PFSK-1 (cell line): ENCODE measurements at regions not wholly inside any gene's neighbourhood (a gene's known extent, or its start where the extent isn't known, plus 50 kb on each side); places are given as distances from the start of the nearest gene placed in this dataset.

Experiments
- FOXP2 ChIP-seq: optimal IDR thresholded peaks from 2 replicates; pipeline ENCODE3; 2011; ENCODE audit warnings: borderline replicate concordance, control low read depth, inconsistent platforms; ENCODE audit not compliant: insufficient read depth; ENCODE audit errors: extremely low read length, extremely low read depth
- POLR2AphosphoS5 ChIP-seq: IDR thresholded peaks from 2 replicates; pipeline ENCODE4 v1.6.1; 2012; ENCODE audit warnings: low read depth, mild to moderate bottlenecking, control low read depth, low read length, moderate library complexity
- REST ChIP-seq, 2 experiments: IDR thresholded peaks; 2 replicates each; pipeline versions ENCODE4 v1.6.1 to v1.8.0; 2011 to 2012; ENCODE audit warnings: low read depth in 2 of 2, low read length in 2 of 2, control low read depth in 1 of 2, inconsistent platforms in 1 of 2, mild to moderate bottlenecking in 1 of 2, moderate library complexity in 1 of 2; ENCODE audit not compliant: insufficient read depth in 1 of 2
- SIN3A ChIP-seq: IDR thresholded peaks from 2 replicates; pipeline ENCODE4 v1.6.1; 2012; ENCODE audit warnings: mild to moderate bottlenecking, low read length, moderate library complexity, borderline replicate concordance; ENCODE audit not compliant: insufficient read depth
- TAF1 ChIP-seq: IDR thresholded peaks from 2 replicates; pipeline ENCODE4 v1.6.1; 2012; ENCODE audit warnings: low read length, control low read depth, borderline replicate concordance; ENCODE audit not compliant: insufficient read depth

DNA sequence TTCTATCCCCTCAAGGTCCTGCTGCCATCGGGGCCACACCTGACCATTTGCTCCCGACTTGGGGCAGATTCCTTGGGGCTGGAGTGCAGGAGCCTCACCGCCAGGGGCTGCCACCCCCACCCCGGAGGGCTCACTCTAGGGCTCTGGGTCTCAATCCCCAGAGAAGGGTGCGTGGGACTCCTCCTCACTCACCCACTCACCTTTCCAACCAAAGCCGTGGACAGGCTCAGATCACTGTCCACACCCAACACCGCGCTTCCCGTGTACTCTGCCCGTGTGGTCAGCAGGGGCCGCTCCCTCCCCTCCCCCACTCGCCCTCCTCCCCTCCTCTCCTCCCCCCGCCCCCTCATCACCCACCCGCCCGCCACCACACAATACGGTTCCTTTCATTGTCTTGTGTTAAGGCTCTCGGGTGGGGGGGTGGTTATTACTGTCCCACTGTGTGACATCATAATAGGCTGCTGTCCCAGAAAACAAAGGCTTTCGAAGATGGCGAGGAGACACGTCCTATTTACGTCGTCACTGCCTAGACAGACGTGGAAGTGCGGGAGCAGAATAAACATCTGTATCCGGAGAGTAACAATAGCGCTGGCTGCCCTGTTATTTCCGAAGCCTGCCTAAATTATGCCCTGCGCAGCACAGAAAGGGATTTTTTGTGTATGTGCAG lies 85.8 kb downstream of the YTHDF1 start:
- TF ChIP-seq POLR2AphosphoS5: no peak
- TF ChIP-seq TAF1: no peak
- no peak for TF ChIP-seq REST (IDR thresholded peaks at IDR 0.05; ENCODE audit: insufficient read depth in 1 of 2, low read depth in 2 of 2, low read length in 2 of 2)
- TF ChIP-seq SIN3A: no peak
- TF ChIP-seq FOXP2: no peak
